Fibroblast of skin of scalp (primary cell): ENCODE measurements at regions not wholly inside any gene's neighbourhood (a gene's known extent, or its start where the extent isn't known, plus 50 kb on each side); places are given as distances from the start of the nearest gene placed in this dataset.
"Not testable (repeated sequence)": the region's sequence is repeated elsewhere in the genome, so short reads cannot be mapped to it uniquely, and the experiment has no call there.

ENCODE experiments used
- DNase-seq: peaks from one replicate; pipeline ENCODE4 v3.0.0-alpha.2; 2013

DNA sequence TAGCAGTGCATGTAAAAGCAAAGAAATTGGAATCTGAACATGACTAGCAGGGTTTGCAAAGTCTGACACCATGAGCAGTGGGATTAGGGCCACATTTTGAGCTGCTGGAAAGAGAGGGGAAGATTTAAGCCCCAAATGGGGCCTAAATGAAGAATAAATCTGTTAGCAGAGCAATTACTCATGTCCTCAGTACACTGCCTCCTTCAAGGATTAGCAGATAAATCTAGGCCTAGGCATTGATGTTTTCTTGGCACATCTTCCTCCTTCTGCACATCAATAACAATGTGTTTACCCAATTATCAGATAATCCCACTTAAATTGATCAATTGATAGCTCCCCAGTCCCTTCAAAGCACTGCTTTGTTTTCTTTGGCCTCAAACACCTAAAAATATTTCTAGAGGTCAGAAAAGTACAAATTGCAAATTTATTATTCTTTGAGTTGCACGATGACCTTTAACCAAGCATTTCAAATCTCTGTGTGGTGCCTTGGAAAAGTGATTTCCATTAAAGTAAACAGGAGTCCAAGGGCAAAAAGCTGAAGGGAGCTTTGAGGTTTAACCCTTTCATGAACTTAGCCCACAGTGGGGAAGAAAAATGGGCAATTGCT, 514.7 kb upstream of the CHORDC1 start:
- no peak for DNase-seq

DNA sequence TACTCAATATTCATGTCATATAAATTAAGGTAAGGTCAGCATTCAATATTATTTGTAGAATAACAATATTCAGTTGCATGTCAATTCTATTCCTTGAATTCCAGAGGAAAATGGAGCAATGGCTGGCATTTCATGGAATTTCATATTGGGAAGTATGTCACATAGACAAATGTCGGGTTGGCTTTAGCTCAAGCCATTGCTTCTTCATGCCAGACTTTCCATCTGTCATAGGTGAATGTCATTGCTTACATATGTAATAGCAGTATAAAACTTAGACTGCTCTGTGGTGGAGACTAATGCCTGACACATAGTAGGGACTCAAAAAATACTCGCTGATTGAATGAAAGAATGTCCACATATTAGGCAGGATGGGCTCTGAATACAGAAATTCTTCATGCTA, 509.6 kb upstream of the CHORDC1 start:
- DNase-seq: no peak

DNA sequence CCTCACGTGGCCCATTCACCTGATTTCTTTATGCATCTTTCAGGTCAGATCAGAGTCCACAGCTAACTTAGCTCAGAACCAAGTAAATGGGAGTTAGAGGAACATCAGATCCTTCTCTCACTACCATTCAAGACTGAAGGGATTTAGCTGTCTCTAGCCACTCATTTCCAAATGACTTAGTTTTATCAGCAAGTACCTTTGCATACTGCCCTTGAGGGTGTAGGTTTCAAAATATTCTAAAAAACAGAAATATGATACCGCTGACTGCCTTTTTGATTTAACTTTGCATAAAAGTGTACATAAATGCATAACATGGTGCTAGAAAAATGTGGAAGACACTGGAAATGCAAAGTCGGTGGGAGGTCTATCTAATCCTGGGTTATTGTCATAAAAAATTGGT, 500.6 kb upstream of the CHORDC1 start:
- no peak for DNase-seq

DNA sequence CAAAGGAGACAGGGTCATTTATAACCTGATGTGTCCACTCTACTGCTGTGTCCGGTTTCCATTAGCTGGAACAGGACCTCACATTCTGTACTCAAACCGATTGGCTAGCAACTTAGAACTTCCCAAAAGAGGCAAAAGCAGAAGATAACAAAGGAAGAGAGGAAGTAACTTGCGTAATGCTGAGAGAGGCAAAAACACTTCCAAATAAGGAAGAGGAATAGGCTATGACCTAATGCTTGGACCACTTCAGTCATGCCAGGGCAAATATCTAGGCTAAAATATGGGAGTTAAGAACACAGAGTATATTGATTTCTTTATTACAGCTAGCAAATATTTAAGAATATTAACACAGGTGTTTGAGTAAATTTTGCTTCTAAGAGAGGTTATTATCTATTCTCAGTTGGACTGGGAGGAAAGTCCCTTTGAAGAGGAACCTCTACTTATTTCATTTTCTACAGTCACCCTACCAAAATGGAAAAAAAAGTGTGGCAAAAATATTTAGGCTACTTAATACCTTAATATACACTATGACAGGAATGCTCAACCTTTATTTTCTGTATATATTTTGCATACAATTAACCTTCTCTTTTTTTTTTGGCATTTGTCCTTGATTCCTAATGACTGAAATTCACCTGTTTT, 499.8 kb upstream of the CHORDC1 start:
- peak; percentile 35 for DNase-seq

GRCh38 chr11:90717522-90717921, 494.7 kb upstream of the CHORDC1 start:
- DNase-seq: no peak

GRCh38 chr11:90705661-90706060, 482.8 kb upstream of the CHORDC1 start:
- DNase-seq: no peak

DNA sequence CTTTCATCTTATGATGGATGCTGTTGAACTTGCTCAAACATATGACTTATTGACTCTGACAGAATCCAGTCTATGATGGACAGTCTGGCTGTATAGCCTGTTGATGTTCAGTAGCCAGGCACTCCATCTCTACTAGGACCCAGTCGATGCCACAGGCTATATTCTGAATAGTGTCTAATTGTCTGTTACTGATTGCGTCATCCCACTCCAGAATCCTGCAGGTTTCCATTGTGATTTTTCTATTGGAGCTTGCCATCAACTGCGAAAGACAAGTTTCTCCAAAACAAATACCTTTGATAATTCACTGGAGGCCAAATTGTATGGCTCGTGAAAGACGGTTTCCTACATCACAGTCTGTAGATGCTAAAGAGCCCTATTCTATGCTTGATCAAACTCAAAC, 481.7 kb upstream of the CHORDC1 start:
- DNase-seq: no peak

- no peak for DNase-seq
Measured at GRCh38 chr11:90701716-90702115, 478.9 kb upstream of the CHORDC1 start.

DNA sequence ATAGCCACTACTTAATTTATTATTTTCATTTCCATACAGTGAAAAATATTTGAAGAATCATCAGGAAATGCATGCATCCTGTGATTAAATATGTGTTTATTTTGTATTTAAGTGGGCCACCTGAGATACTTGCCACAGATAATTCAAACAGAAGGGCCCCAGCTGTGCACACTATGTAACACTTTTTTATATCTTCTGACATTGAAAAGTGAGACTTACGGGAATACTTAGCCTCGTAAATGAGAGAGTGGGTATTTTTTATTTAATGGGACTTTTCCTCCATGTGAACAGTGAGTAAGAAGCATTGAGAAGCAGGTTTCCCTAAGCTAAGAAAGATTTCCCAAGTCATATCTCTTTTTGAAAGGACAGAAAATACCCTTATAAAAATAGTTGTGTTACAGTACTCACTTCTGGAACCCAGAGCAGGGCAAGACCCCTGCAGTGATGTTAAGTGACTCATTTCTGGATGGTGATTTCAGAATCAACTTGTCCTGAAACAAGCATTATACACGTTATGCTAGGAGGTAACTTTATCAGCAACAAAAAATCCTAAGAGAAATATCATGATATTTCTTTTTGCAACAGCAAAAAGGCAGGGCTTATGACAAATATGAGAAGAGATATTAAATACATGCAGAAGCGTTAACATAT, 478.1 kb upstream of the CHORDC1 start:
- DNase-seq: no peak

DNA sequence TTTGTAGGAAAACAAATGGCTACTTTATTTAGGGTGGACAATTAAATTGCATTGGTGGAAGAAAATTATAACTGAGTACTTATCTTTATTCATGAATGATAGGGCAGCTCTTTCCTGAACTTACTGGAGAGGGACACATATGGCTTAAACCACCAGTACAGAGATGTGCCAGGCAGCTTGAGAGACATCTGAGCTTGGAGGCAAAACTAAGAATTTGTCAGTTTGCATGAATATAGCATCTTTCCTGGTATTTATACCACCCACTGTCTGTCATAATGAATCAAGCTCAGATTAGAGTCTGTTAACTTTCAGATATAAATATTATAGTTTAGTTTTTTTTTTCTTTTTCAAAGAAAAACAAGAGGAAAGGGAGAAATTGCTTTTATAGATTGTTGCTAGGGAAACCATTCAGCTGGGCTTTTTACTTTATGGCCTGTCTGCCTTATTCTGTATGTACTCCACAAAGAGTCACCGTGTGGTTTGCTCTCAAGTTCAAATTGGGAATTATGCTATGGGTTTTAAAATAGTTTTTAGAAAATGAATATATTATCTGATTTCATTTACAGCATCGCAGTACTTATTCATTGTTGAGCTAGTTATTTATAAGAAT, 477.0 kb upstream of the CHORDC1 start:
- DNase-seq: no peak

DNA sequence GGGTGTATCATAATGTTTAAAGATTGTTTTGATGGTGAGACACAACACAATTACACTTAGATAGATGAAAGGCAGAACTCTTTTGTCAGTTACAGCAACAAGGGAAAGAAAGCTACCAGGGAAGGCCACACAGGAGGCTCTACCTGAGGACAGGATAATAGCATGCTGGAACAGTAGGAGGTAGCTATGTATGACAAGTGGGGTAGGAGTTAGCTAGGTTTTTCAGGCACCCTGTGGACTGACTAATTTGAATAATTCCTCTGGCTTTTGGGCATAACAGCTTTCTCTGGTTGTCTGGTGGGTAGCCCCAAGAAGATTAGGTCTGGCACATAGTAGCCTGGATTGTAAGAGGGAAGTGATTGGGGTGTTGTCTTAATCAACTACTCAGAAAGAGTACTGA, 475.4 kb upstream of the CHORDC1 start:
- DNase-seq: no peak

DNA sequence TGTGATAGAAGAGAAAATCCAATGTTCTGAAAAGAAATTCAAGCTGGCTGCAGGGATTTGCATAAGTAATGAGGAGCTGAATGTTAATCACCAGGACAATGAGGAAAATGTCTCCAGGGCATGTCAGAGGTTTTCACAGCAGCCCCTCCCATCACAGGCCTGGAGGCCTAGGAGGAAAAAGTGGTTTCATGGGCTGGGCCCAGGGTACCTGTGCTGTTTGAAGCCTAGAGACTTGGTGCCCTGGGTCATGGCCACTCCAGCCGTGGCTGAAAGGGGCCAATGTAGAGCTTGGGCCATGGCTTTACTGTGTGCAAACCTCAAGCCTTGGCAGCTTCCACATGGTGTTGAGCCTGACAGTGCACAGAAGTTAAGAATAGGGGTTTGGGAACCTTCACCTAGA, 452.6 kb upstream of the CHORDC1 start:
- not testable (repeated sequence) for DNase-seq

DNA sequence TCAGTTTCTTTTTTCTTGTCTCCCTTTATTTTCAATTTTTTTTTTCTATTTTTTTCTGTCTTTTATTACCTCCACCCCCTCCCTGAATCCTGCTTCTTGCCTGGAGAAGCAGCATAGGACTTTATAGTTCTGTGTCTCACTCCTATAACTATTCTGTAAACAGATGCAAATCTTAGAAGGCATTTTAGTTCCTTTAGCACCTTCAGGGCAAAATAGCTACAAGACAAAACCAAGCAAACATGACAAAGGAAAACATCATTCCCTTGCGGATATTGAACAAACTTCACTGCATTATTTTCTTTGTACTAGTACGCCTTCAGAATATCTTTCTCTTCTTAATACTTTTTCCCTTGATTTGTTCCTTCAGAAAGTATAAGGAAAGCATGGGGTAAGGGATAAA, 446.2 kb upstream of the CHORDC1 start:
- DNase-seq: no peak

GRCh38 chr11:90668502-90668901, 445.7 kb upstream of the CHORDC1 start:
- no peak for DNase-seq

DNA sequence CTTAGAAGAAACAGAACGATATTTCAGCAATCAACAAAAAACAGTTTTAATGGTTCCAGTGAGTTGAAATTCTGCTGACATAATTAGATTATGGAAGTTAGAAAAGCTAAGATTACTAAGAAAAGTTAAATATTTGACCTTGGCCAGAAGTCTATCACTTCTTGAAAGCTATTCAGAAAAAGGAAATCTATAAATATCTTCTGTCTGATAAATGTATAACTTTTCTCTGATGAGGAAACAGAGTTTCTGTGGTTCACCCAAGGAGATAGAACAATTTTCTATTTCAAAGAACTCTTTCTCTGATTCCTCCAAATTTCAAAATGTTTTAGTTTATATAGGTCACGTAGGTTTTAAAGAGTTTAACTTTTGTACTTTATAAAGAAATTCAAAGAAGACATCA, 438.4 kb upstream of the CHORDC1 start:
- no peak for DNase-seq

DNA sequence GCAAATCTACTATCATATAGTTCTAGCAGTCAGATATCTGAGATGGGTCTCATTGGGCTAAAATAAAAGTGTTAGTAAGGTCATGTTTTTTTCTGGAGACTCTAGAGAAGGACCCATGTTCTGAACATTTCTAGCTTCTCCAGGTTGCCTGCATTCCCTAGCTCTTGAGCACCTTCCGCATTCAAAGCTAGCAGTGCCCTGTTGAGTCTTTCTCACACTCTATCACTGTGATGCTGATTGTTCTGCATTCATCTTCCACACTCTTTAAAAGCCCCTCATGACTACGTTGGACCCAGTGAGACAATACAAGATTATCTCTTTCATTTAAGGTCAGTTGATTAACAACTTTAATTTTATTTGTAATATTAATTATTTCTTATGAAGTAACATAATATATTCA, 433.3 kb upstream of the CHORDC1 start:
- DNase-seq: no peak

DNA sequence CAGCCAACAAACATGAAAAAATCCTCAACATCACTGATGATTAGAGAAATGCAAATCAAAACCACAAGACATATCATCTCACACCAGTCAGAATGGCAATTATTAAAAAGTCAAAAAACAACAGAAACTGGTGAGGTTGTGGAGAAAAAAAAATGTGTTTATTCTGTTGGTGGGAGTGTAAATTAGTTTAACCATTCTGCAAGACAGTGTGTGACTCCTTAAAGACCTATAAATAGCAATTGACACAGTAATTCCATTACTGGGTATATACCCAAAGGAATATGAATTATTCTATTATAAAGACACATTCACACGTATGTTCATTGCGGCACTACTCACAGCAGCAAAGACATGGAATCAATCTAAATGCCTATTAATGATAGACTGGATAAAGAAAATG, 427.3 kb upstream of the CHORDC1 start:
- no peak for DNase-seq

- no peak for DNase-seq
Measured at GRCh38 chr11:90646706-90647105, 423.9 kb upstream of the CHORDC1 start.

GRCh38 chr11:90646266-90646665, 423.4 kb upstream of the CHORDC1 start:
- DNase-seq: no peak

DNA sequence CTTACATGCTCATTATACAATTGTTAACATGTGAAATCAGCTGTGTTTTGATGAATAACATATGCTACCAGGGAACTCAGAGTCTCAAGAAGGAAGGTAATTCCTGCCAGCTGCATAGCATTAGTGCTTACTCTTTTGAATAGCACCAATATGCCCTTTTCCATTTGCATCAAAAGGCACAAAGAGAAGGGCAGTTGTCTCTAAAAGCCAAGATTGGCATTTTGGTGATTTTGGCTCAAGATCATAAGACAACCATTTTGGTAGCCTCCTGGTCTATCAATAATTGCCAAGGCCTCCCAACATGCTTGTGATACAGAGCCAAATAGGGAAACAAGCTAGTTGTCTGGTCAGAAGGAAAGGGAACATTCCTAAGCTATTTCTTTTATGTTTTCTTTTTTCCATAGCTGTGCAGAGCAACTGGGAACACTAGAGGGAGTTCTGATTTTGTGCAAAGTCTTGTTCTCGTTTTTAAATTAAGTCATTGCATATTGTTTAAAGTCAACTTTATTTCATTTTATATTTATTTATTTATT, 416.7 kb upstream of the CHORDC1 start:
- DNase-seq: peak; percentile 45

GRCh38 chr11:90635886-90636285, 413.0 kb upstream of the CHORDC1 start:
- DNase-seq: no peak

- no peak for DNase-seq
Measured at GRCh38 chr11:90635151-90635550, 412.3 kb upstream of the CHORDC1 start.

GRCh38 chr11:90630176-90630575, 407.3 kb upstream of the CHORDC1 start:
- DNase-seq: no peak
